Esophagus squamous epithelium (tissue), 4 donors: ENCODE measurements at regions not wholly inside any gene's neighbourhood (a gene's known extent, or its start where the extent isn't known, plus 50 kb on each side); places are given as distances from the start of the nearest gene placed in this dataset.

Experiments used
- POLR2A ChIP-seq, 4 donors: fragments of 450-650 bp; IDR thresholded peaks; one replicate each; pipeline ENCODE4 v1.6.1; 2017; ENCODE audit warnings: antibody characterized with exemption in 4 of 4, mild to moderate bottlenecking in 4 of 4, moderate library complexity in 3 of 4
- TF ChIP-seq, protein P1 (sequence below), 6 experiments: fragments of 450-650 bp in 4 of 6; fragments of 200-600 bp in 2 of 6; sonication (generic) in 2 of 6; IDR thresholded peaks; one replicate each; pipeline ENCODE4 v1.5.1; 2016 to 2019; ENCODE audit warnings: antibody characterized with exemption in 6 of 6, mild to moderate bottlenecking in 4 of 6, moderate library complexity in 4 of 6

DNA sequence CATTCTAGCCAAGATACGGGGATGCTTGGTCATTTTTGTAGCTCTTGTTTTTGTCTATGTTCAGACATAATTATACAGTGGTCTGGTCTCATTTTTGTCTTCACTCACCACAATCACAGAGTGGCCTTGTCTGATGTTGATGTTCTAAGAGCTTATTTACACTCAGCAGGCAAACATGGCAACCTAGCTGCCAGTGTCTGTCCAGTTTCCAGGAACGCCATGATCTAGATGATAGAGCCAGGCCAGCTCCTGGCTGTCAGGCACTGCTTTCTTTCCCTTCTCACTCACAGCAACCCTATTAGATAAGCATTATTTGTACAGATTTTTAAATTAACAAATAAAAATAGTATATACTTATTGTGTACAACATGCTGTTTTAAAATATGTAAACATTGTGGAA, 98.6 kb upstream of the PHF14 start:
- TF ChIP-seq POLR2A (IDR thresholded peaks at IDR 0.05): no peak
- TF ChIP-seq, protein P1, sequence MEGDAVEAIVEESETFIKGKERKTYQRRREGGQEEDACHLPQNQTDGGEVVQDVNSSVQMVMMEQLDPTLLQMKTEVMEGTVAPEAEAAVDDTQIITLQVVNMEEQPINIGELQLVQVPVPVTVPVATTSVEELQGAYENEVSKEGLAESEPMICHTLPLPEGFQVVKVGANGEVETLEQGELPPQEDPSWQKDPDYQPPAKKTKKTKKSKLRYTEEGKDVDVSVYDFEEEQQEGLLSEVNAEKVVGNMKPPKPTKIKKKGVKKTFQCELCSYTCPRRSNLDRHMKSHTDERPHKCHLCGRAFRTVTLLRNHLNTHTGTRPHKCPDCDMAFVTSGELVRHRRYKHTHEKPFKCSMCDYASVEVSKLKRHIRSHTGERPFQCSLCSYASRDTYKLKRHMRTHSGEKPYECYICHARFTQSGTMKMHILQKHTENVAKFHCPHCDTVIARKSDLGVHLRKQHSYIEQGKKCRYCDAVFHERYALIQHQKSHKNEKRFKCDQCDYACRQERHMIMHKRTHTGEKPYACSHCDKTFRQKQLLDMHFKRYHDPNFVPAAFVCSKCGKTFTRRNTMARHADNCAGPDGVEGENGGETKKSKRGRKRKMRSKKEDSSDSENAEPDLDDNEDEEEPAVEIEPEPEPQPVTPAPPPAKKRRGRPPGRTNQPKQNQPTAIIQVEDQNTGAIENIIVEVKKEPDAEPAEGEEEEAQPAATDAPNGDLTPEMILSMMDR (IDR thresholded peaks at IDR 0.05): no peak
